Sigmoid colon (tissue), 6 donors: ENCODE measurements at regions not wholly inside any gene's neighbourhood (a gene's known extent, or its start where the extent isn't known, plus 50 kb on each side); places are given as distances from the start of the nearest gene placed in this dataset.

Source experiments
- DNase-seq: peaks from one replicate; pipeline ENCODE4 v3.0.0-alpha.2; 2019
- H3K27ac ChIP-seq, 4 donors: fragments of 200-600 bp; sonication (generic); one replicate each; pipeline ENCODE4 v1.5.1; 2016 to 2019; ENCODE audit warnings: mild to moderate bottlenecking in 1 of 4
- H3K27me3 ChIP-seq, 3 donors: fragments of 200-600 bp; sonication (generic); one replicate each; pipeline ENCODE4 v1.5.1; 2019; ENCODE audit warnings: mild to moderate bottlenecking in 1 of 3
- H3K36me3 ChIP-seq, 4 donors: fragments of 200-600 bp; sonication (generic); one replicate each; pipeline ENCODE4 v1.5.1; 2016 to 2019
- H3K4me1 ChIP-seq, 4 donors: fragments of 200-600 bp; sonication (generic); one replicate each; pipeline ENCODE4 v1.5.1; 2017 to 2019
- H3K4me3 ChIP-seq, 4 donors: fragments of 200-600 bp; sonication (generic); one replicate each; pipeline ENCODE4 v1.5.1; 2017 to 2019; ENCODE audit warnings: mild to moderate bottlenecking in 2 of 4, moderate library complexity in 1 of 4
- H3K9me3 ChIP-seq, 4 donors: fragments of 200-600 bp in 3 of 4; sonication (generic) in 3 of 4; one replicate each; pipeline versions ENCODE4 v1.5.1 to v1.6.1; 2013 to 2019
- EP300 ChIP-seq, 4 donors: sonication (generic); formaldehyde crosslinking; IDR thresholded peaks; one replicate each; pipeline ENCODE4 v1.6.1; 2017; ENCODE audit warnings: antibody characterized with exemption in 4 of 4
- POLR2A ChIP-seq, 2 donors: fragments of 450-650 bp; IDR thresholded peaks; one replicate each; pipeline ENCODE4 v1.6.1; 2016; ENCODE audit warnings: antibody characterized with exemption in 2 of 2, mild to moderate bottlenecking in 2 of 2, moderate library complexity in 2 of 2
- POLR2AphosphoS5 ChIP-seq, 4 donors: sonication (generic); formaldehyde crosslinking; IDR thresholded peaks; one replicate each; pipeline ENCODE4 v1.6.1; 2017; ENCODE audit warnings: antibody characterized with exemption in 4 of 4
- WGBS, 2 donors: extraction: QIAGEN DNeasy Blood & Tissue Kit; methylation state at CpG; one replicate each; pipeline ENCODE4 v1.1.7; 2013; 5-methylcytosine and 5-hydroxymethylcytosine counted together
- intact Hi-C: fragments of 100-400 bp; cut with DNase I; formaldehyde crosslinking; loops from one replicate; pipeline ENCODE4 v1.15.1; 2023
- TF ChIP-seq, protein P1 (sequence below), 4 experiments: fragments of 450-650 bp in 3 of 4; fragments of 200-600 bp in 1 of 4; IDR thresholded peaks; one replicate each; pipeline ENCODE4 v1.5.1; 2016 to 2019; ENCODE audit warnings: antibody characterized with exemption in 4 of 4, mild to moderate bottlenecking in 3 of 4, moderate library complexity in 2 of 4
- donor health status: healthy with polysubstance abuse.
- donor health status: healthy.

DNA sequence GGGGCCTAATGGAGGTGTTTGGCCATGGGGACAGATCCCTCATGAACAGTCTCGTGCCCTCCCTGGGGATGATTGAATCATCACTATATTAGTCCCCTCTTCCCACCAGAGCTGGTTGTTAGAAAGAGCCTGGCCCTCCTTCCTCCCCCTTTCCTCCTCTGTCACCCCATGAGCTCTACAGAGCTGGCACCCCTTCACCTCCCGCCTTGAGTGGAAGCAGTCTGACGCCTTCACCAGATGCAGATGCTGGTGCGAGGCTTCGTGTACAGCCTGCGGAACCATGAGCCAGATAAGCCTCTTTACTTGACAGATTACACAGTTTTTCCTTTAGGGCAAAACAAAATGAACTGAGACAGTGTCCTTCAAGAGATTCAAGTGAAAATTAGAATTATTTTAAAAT, 74.4 kb upstream of the RIPOR2 start:
- no peak overlapping the region for H3K4me3 ChIP-seq
- no peaks in the 10 kb centered on the region for H3K27me3 ChIP-seq
- no peaks in the 10 kb centered on the region for H3K9me3 ChIP-seq
- TF ChIP-seq, protein P1, sequence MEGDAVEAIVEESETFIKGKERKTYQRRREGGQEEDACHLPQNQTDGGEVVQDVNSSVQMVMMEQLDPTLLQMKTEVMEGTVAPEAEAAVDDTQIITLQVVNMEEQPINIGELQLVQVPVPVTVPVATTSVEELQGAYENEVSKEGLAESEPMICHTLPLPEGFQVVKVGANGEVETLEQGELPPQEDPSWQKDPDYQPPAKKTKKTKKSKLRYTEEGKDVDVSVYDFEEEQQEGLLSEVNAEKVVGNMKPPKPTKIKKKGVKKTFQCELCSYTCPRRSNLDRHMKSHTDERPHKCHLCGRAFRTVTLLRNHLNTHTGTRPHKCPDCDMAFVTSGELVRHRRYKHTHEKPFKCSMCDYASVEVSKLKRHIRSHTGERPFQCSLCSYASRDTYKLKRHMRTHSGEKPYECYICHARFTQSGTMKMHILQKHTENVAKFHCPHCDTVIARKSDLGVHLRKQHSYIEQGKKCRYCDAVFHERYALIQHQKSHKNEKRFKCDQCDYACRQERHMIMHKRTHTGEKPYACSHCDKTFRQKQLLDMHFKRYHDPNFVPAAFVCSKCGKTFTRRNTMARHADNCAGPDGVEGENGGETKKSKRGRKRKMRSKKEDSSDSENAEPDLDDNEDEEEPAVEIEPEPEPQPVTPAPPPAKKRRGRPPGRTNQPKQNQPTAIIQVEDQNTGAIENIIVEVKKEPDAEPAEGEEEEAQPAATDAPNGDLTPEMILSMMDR (IDR thresholded peaks at IDR 0.05), result no peak
- TF ChIP-seq POLR2AphosphoS5 (IDR thresholded peaks at IDR 0.05), result no peak
- no peak for TF ChIP-seq POLR2A (IDR thresholded peaks at IDR 0.05)
- no peak for TF ChIP-seq EP300 (IDR thresholded peaks at IDR 0.05)
- no peaks in the 10 kb centered on the region for H3K36me3 ChIP-seq
- no peak for DNase-seq
- intact Hi-C loops, result no loop called here
- H3K4me1 ChIP-seq, result peaks cover 0 to 43% (median 22%) of the 10 kb centered on the region in 4 donors
- WGBS, 2 donors, result 89 to 93% methylated on average over 6 of the region's 6 CpGs
- no peak overlapping the region for H3K27ac ChIP-seq

DNA sequence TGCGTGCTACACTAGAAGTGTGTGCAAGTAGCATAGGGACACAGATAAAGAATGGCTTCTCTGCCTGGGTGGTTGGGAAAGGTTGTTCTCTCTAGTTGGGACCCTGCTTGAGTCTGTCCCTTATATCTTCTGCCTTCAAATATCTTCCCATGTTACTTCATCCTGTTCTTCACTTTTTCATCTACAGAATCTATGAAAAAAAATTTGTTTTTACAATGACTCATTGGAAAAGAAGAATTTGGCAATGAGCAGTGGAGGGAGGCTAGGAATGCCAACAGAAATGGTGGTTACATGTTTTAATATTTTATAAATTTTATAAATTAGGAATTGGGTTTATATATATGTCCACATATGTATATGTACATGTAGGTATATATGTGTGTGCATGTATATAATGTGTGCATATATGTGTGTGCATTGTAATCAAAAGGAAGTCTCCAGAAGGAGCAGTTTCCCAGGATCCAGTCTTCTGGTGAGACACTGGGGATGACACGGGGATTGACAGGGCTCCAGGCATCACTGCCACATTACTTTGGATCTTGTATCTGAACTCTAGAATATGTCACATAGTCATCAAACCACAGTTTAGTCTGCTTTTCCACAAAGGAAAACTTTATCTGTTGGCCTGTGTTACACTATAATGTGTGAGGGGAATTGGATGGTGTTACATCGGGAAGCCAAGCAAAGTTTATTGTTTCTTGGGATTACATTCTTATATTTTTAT, 75.3 kb upstream of the RIPOR2 start:
- Histone ChIP-seq H3K9me3 (no peaks in the 10 kb centered on the region), H3K27me3 (no peaks in the 10 kb centered on the region), H3K4me3 (no peak overlapping the region), H3K36me3 (no peaks in the 10 kb centered on the region), H3K4me1 (peaks cover 0 to 42% (median 25%) of the 10 kb centered on the region in 4 donors), H3K27ac (no peak overlapping the region)
- 95 to 96% methylated on average over 3 of the region's 3 CpGs for WGBS, 2 donors
- DNase-seq, result no peak
- TF ChIP-seq POLR2A (IDR thresholded peaks at IDR 0.05) (no peak), EP300 (IDR thresholded peaks at IDR 0.05) (no peak), POLR2AphosphoS5 (IDR thresholded peaks at IDR 0.05) (no peak)
- TF ChIP-seq, protein P1 (IDR thresholded peaks at IDR 0.05), result no peak
- intact Hi-C loops, result no loop called here

- DNase-seq, result no peak
- WGBS, 2 donors, result 31 to 53% methylated on average over 2 of the region's 2 CpGs
- intact Hi-C loops, result no loop called here
- Histone ChIP-seq H3K27ac (no peak overlapping the region), H3K36me3 (no peaks in the 10 kb centered on the region), H3K27me3 (no peaks in the 10 kb centered on the region), H3K4me1 (peaks cover 0 to 28% (median 18%) of the 10 kb centered on the region in 4 donors), H3K9me3 (no peaks in the 10 kb centered on the region), H3K4me3 (no peak overlapping the region)
- TF ChIP-seq, protein P1 (IDR thresholded peaks at IDR 0.05), result no peak
- TF ChIP-seq POLR2AphosphoS5 (IDR thresholded peaks at IDR 0.05), result no peak
- TF ChIP-seq EP300 (IDR thresholded peaks at IDR 0.05), result no peak
- TF ChIP-seq POLR2A (IDR thresholded peaks at IDR 0.05), result no peak
Observed at GRCh38 chr6:25012657-25013056, 76.9 kb upstream of the RIPOR2 start.

- 66 to 83% methylated on average over 4 of the region's 4 CpGs for WGBS, 2 donors
- H3K27ac ChIP-seq, result no peak overlapping the region
- TF ChIP-seq, protein P1 (IDR thresholded peaks at IDR 0.05), result no peak
- no peak for TF ChIP-seq POLR2AphosphoS5 (IDR thresholded peaks at IDR 0.05)
- TF ChIP-seq EP300 (IDR thresholded peaks at IDR 0.05), result no peak
- TF ChIP-seq POLR2A (IDR thresholded peaks at IDR 0.05), result no peak
- intact Hi-C loops, result no loop called here
- H3K9me3 ChIP-seq, result no peaks in the 10 kb centered on the region
- H3K4me1 ChIP-seq, result peaks cover 0 to 28% (median 17%) of the 10 kb centered on the region in 4 donors
- H3K4me3 ChIP-seq, result no peak overlapping the region
- no peaks in the 10 kb centered on the region for H3K36me3 ChIP-seq
- DNase-seq, result no peak
- no peaks in the 10 kb centered on the region for H3K27me3 ChIP-seq
Observed at GRCh38 chr6:25013246-25013645, 77.5 kb upstream of the RIPOR2 start.

DNA sequence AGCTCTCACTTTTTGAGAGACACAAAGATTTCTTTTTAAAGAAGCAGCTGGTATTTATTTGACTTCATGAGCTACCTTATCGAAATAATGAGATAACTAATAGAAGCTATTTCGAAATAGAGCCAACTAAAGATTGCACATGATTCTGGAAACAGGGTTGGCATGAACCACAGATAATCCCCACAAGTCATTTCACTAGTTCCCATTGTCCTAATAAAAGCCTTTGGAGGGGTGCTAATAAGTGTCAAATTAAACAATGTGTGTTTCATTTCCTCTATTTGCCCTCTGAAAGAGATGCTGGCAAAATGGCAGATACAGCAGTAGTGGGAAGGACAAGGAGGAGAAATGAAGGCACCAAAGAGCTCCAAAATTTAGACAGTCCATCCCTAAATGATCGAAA, 78.6 kb upstream of the RIPOR2 start:
- intact Hi-C loops, result no loop called here
- H3K4me1 ChIP-seq, result peaks cover 0 to 28% (median 17%) of the 10 kb centered on the region in 4 donors
- 94 to 96% methylated on average over 3 of the region's 3 CpGs for whole genome bisulfite sequencing, 2 donors
- no peak for DNase-seq
- H3K9me3 ChIP-seq, result no peaks in the 10 kb centered on the region
- no peaks in the 10 kb centered on the region for H3K27me3 ChIP-seq
- TF ChIP-seq, protein P1 (IDR thresholded peaks at IDR 0.05), result no peak
- TF ChIP-seq EP300 (IDR thresholded peaks at IDR 0.05) (no peak), POLR2AphosphoS5 (IDR thresholded peaks at IDR 0.05) (no peak)
- no peaks in the 10 kb centered on the region for H3K36me3 ChIP-seq
- peak overlapping the region; percentile 41 to 64 (median 57) for H3K27ac ChIP-seq
- no peak overlapping the region for H3K4me3 ChIP-seq
